Lower leg skin (tissue), 3 donors: ENCODE measurements at regions not wholly inside any gene's neighbourhood (a gene's known extent, or its start where the extent isn't known, plus 50 kb on each side); places are given as distances from the start of the nearest gene placed in this dataset.

ENCODE experiments used
- CTCF ChIP-seq, 3 donors: fragments of 450-650 bp; IDR thresholded peaks; one replicate each; pipeline ENCODE4 v1.5.1; 2016; ENCODE audit warnings: antibody characterized with exemption in 3 of 3, mild to moderate bottlenecking in 3 of 3, moderate library complexity in 2 of 3
- POLR2A ChIP-seq, 2 donors: fragments of 450-650 bp; IDR thresholded peaks; one replicate each; pipeline ENCODE4 v1.6.1; 2016 to 2017; ENCODE audit warnings: antibody characterized with exemption in 2 of 2, mild to moderate bottlenecking in 1 of 2, moderate library complexity in 1 of 2

- TF ChIP-seq CTCF (IDR thresholded peaks at IDR 0.05) (no peak), POLR2A (IDR thresholded peaks at IDR 0.05) (no peak)
These were observed 109.2 kb upstream of the RUNX3 start for GRCh38 chr1:25039229-25039628.
